LNCAP (cell line): ENCODE measurements at regions not wholly inside any gene's neighbourhood (a gene's known extent, or its start where the extent isn't known, plus 50 kb on each side); places are given as distances from the start of the nearest gene placed in this dataset.
A peak's percentile ranks its signal among the peaks of the same experiment; 100 is the strongest.

Experiments used
- TF ChIP-seq, protein P1 (sequence below): fragments of 450-650 bp; IDR thresholded peaks from 2 replicates; pipeline ENCODE4 v1.5.1; 2017; ENCODE audit warnings: mild to moderate bottlenecking

DNA sequence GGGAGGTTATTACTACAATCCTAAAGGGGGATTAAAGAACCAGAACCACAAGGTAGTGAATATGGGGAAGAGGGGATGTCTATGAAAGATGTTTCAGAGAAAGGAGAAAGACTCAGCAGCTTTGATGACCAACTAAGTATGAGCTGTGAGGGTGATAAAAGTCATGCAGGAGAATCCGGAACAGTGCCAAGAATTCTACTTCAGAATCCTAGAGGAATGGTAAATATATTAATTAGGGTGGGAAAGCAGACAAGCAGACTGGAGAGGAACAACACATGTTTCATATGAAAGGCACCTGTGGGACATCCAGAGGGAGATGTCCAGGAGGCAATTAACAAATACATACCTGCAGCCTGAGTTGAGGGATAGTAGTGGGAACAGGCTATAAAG lies 642.2 kb upstream of the DIPK2B start:
- TF ChIP-seq, protein P1, sequence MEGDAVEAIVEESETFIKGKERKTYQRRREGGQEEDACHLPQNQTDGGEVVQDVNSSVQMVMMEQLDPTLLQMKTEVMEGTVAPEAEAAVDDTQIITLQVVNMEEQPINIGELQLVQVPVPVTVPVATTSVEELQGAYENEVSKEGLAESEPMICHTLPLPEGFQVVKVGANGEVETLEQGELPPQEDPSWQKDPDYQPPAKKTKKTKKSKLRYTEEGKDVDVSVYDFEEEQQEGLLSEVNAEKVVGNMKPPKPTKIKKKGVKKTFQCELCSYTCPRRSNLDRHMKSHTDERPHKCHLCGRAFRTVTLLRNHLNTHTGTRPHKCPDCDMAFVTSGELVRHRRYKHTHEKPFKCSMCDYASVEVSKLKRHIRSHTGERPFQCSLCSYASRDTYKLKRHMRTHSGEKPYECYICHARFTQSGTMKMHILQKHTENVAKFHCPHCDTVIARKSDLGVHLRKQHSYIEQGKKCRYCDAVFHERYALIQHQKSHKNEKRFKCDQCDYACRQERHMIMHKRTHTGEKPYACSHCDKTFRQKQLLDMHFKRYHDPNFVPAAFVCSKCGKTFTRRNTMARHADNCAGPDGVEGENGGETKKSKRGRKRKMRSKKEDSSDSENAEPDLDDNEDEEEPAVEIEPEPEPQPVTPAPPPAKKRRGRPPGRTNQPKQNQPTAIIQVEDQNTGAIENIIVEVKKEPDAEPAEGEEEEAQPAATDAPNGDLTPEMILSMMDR, result no peak

DNA sequence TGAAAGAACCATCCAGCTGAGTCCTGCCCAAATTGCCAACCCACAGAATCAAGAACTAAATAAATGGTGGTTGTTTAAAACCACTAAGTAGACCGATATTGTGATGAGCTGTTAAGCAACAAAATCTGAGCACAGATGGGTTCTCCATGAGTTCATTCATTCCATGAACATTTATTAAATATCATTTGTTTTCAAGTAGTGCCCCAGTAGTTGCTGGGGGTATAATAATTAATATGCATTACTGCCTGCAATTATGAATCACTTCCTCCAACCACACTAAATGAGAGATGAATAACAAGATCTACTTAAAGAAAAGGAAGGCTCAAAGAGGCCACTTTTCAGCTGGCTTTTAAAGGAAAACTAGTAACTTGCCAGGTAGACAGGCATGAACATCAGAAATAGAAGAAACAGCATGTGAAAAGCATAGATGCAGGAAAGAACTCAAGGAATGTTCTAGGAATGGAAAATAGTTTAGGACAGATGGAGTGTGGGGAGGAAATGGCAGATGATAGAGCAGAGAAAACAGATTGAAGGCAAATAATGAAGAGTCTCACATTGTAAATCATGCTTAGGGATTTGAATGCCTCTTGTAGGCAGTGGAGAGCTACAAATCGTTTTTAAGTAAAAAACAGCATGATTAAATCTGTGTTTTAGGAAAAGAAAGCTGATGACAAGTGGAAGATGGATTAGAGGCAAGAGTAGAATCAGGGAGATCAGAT lies 641.7 kb upstream of the DIPK2B start:
- TF ChIP-seq, protein P1, result no peak

- TF ChIP-seq, protein P1, result no peak
These were observed 639.8 kb upstream of the DIPK2B start for GRCh38 chrX:45840411-45840950.

DNA sequence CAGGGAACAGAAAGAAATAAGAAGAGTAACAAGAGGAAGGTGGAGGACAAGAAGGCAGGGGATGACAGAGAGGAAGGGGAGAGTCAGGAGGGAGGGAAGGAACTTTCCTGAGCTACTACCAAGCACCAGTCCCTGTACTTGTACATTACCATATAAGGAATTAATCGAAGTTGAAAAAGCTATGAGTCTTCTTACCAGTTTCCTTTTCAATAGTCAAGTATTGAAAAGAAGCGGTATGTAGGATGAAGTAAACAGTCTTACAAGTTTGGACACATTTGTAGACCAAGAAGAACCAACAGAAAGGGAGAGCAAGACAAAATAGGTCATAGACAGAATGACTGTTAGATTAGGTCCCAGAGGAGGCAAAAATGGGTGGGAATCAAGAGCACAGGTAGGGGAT lies 629.7 kb upstream of the DIPK2B start:
- TF ChIP-seq, protein P1, result no peak

DNA sequence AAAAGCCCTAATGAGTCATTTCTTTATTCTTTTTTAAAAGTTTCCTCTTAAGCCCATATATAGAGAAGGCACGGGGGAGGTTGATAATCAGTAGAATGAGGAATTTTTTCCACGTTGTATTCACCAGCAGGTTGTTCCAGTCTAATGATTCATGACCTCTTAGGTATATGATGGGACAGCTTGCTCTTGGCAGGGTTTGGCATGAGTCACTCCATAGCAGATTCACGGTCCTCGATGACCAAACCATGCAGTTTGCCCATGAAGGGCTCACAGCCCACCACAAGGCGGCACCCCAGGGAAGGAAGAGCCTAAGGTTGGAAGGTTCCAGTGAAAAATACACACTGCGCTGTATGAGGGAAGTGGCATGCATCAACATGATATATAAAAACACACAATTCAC lies 623.8 kb upstream of the DIPK2B start:
- TF ChIP-seq, protein P1, result peak; percentile 17; the same call in 1 of the 2 replicates

GRCh38 chrX:45823536-45823935 lies 622.9 kb upstream of the DIPK2B start:
- TF ChIP-seq, protein P1, result no peak

GRCh38 chrX:45822124-45822523 lies 621.4 kb upstream of the DIPK2B start:
- TF ChIP-seq, protein P1, result no peak

DNA sequence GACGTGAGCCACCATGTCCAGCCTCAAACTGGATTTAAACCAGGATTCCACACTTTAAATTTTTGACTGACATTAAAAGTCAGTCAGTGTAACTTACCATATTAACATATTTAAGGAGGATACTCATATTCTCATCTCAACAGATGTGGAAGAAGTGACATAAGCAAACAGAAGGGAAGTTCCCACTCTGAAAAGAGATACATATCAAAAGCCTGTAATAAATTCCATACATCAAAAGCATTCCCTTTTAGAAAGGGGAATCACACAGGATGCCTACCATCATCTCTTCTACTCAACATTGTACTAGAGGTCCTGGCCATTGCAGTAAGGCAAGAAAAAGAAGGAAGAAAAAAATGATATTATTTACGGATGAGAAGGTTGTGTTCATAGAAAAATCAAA lies 618.2 kb upstream of the DIPK2B start:
- TF ChIP-seq, protein P1, result no peak
